ENCODE measurements at regions not wholly inside any gene's neighbourhood (a gene's known extent, or its start where the extent isn't known, plus 50 kb on each side); places are given as distances from the start of the nearest gene placed in this dataset.

DNA sequence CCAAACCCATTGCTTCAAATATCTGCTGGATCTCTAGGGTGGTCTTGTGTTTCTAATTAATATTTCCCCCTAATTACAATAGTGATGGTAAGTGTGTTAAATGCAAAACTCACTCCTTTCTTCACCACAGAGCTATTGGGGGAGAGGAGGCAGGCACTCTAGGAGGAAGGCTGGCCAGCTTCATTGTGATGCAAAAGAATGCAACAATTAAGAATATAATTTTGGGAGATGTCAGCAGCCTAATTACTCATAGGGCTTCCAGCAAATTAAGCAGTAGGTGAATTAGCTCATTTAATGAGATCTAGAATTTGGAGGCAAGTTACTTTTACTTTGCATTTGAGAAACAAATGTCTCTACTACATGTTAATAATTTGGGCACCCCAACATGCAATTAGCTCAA is 560.4 kb upstream of the DAB1 start:
- TF ChIP-seq CREB1 (IDR thresholded peaks at IDR 0.05; ENCODE audit: low read depth) (no peak), EP300 (IDR thresholded peaks at IDR 0.05; ENCODE audit: borderline replicate concordance) (no peak), YY1 (IDR thresholded peaks at IDR 0.05; ENCODE audit: low read depth) (no peak)
- TF ChIP-seq, protein P1, sequence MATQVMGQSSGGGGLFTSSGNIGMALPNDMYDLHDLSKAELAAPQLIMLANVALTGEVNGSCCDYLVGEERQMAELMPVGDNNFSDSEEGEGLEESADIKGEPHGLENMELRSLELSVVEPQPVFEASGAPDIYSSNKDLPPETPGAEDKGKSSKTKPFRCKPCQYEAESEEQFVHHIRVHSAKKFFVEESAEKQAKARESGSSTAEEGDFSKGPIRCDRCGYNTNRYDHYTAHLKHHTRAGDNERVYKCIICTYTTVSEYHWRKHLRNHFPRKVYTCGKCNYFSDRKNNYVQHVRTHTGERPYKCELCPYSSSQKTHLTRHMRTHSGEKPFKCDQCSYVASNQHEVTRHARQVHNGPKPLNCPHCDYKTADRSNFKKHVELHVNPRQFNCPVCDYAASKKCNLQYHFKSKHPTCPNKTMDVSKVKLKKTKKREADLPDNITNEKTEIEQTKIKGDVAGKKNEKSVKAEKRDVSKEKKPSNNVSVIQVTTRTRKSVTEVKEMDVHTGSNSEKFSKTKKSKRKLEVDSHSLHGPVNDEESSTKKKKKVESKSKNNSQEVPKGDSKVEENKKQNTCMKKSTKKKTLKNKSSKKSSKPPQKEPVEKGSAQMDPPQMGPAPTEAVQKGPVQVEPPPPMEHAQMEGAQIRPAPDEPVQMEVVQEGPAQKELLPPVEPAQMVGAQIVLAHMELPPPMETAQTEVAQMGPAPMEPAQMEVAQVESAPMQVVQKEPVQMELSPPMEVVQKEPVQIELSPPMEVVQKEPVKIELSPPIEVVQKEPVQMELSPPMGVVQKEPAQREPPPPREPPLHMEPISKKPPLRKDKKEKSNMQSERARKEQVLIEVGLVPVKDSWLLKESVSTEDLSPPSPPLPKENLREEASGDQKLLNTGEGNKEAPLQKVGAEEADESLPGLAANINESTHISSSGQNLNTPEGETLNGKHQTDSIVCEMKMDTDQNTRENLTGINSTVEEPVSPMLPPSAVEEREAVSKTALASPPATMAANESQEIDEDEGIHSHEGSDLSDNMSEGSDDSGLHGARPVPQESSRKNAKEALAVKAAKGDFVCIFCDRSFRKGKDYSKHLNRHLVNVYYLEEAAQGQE (IDR thresholded peaks at IDR 0.05; ENCODE audit: low read depth), result no peak

Data from Ishikawa (cell line).